ENCODE measurements at regions not wholly inside any gene's neighbourhood (a gene's known extent, or its start where the extent isn't known, plus 50 kb on each side); places are given as distances from the start of the nearest gene placed in this dataset.
A peak's percentile ranks its signal among the peaks of the same experiment; 100 is the strongest.

- no peak for DNase-seq (ENCODE audit: low spot score)
Measured at GRCh38 chr18:73852789-73853549, 294.7 kb downstream of the FBXO15 start.

DNA sequence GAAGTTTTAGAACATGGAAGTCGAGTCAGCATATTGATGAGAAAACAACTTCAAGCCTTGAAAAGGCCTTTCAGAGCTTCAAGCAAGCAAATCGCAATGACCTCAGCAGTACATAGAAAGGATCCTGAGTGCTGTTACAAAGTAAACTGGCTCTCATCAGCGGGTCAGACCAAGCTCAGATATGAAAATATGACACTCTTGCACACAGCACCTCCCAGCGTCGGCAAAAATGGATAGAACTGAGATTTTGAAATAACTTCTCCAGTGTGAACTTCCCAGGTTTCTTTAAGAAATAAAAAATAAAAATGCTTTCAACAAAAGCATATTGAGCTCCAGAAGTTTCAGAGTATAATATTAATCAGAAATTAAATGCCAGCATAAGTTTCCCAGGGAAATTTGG, 296.9 kb downstream of the FBXO15 start:
- DNase-seq (ENCODE audit: low spot score): no peak

GRCh38 chr18:73848656-73849055, 299.0 kb downstream of the FBXO15 start:
- DNase-seq (ENCODE audit: low spot score): peak; percentile 34

- no peak for DNase-seq (ENCODE audit: low spot score)
Measured at GRCh38 chr18:73843455-73843854, 304.2 kb downstream of the FBXO15 start.

GRCh38 chr18:73842795-73843394, 304.7 kb downstream of the FBXO15 start:
- no peak for DNase-seq (ENCODE audit: low spot score)

DNA sequence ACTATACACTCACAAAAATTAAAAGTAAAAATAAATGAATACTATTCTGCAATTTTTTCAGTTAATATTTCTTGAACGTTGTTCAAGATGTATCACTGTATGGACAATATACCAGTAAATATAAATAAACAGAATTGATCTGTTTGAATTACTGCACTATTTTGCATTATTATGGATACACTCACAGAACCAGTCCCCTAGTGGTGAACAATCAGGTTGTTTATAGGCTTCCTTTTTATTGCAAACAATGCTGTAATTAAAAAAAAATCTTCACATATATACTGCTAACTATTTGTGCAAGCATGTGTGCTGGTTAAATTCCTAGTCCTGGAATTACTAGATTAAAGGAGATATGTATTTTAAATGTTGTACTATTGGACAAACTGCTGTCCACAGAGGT, 306.0 kb downstream of the FBXO15 start:
- no peak for DNase-seq (ENCODE audit: low spot score)

GRCh38 chr18:73840319-73840945, 307.2 kb downstream of the FBXO15 start:
- DNase-seq (ENCODE audit: low spot score): no peak

GRCh38 chr18:73839441-73839840, 308.2 kb downstream of the FBXO15 start:
- DNase-seq (ENCODE audit: low spot score): no peak

- DNase-seq (ENCODE audit: low spot score): no peak
Measured at GRCh38 chr18:73838107-73838506, 309.5 kb downstream of the FBXO15 start.

DNA sequence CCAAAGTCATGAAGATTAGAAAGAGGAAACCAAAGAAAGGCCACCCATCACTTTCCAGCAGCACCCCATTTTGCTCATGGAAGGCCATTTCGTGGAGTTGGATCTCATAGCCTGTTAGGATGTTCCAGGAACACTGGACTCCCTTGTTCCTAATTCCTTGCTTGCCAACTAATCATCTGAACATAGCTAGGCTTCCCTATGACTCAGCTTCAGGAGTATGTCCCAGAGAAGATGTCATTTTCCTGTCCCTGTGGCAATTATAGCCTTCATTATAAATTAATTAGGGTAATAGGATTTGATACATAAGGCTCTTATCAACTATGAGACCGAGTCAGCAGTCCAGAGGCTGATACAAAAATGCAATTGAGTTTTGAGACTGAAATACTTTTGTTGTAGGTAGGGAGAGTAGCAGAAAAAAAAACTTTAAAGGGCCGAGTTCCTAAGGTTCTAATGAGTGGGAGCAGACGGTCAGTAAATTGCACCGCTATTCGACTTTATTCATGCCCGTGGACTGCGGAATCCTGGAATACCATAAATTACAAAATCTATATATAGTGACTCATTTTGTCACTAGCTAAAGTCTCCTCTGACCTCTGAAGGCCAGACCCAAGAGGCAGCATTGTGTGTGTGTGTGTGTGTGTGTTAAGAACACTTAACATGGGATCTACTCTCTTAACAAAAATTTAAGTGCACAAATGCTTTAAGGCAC, 311.8 kb downstream of the FBXO15 start:
- peak; percentile 28 for DNase-seq (ENCODE audit: low spot score)

GRCh38 chr18:73835039-73835438, 312.6 kb downstream of the FBXO15 start:
- DNase-seq (ENCODE audit: low spot score): no peak

GRCh38 chr18:73831688-73832087, 315.9 kb downstream of the FBXO15 start:
- no peak for DNase-seq (ENCODE audit: low spot score)

DNA sequence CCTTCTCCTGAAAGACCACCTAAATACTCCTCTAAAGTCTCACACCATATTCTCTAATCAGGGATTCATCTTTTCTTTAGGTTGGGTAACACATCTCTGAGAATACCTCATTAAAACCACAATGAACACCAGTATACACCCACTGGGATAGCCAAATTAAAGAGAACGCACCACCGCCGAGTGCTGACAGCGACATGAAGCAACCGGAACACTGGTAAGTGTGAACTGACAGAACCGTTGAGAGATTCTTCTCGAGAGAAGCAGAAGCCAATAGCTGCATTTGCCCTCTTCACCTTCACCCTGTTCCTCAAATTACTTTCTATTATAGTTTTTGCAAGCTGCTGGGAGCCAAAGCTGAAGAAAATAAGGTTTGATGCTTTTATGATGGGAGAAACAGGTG, 318.5 kb downstream of the FBXO15 start:
- DNase-seq (ENCODE audit: low spot score): no peak

DNA sequence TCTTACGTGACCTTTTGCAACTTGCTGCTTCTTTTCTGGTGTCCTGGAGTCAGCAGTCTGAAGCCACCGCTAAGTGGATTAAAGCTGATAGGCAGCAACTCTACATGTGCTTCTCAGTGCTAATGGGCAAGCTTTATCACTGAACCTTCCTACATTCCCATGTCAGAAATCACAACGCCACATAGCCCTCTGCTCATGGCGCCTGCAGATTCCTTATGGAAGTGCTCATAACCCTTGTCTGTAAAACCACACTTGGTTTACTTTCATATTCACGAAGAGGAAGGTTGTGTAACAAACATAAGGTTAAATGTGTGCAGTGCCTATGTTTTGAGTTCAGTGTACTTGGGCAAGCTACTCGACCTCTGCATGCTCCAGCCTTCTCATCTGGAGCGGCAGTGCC, 319.8 kb downstream of the FBXO15 start:
- no peak for DNase-seq (ENCODE audit: low spot score)

DNA sequence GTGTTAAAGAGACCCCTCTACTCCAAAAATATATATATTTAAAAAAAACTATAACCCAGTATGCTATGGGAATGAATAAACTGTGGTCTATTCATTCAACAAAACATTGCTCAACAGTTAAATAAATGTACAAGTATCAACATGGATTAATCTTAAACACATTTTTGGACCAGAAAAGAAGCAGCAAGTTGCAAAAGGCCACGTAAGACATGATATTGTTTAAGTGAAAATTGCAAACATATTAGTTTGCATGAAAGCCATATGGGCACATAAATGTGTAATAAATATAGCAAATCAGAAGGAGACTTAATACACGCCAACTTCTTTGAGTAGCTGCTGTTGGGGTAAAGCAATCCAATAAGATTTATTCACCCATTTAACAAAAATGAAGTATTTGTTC, 321.5 kb downstream of the FBXO15 start:
- DNase-seq (ENCODE audit: low spot score): no peak

GRCh38 chr18:73824671-73825070, 323.0 kb downstream of the FBXO15 start:
- DNase-seq (ENCODE audit: low spot score): no peak

DNA sequence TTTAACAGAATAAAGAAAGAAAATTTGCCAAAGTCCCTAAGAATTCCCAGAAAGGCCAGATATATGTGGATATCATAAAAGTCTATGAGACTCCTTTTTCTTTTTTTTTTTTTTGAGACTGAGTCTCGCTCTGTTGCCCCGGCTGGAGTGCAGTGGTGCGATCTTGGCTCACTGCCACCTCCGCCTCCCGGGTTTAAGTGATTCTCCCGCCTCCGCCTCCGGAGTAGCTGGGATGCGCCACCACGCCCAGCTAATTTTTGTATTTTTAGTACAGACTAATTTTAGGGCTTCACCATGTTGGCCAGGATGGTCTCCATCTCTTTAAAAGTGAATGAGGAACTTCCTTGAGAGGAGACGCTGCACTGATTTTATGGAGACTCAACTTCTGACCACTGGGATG, 335.2 kb downstream of the FBXO15 start:
- no peak for DNase-seq (ENCODE audit: low spot score)

DNA sequence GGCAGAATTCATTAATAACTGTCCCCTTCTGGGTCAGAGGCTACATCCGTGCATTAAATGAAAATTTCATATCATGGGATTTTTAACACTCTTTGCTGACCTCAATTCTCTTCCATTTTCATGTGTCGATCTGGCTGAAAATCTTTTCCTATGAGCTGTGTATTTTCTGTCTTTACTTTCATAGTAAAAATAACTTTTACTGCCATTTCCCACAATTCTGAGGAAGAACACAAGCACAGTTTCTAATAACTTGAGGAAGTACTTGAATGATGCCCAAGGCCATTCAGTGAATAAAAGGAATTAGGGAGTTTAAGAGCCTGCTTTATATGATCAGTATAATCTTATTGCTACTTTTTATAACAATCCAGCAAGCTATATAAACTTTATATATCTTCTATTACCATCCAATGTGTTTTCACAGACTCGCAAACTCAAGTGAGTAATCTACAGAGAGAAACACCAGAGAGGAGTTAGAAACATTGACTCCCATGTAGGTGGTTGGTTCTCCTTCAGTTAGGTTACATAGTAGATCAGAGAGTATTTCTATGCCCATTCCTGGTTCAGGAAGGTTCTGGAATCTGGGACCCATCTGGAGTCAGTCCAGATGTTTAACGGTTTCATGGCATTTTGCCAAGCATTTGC, 340.0 kb downstream of the FBXO15 start:
- DNase-seq (ENCODE audit: low spot score): no peak

GRCh38 chr18:73805991-73806390, 341.6 kb downstream of the FBXO15 start:
- no peak for DNase-seq (ENCODE audit: low spot score)

- DNase-seq (ENCODE audit: low spot score): no peak
Measured at GRCh38 chr18:73797419-73797818, 350.2 kb downstream of the FBXO15 start.

DNA sequence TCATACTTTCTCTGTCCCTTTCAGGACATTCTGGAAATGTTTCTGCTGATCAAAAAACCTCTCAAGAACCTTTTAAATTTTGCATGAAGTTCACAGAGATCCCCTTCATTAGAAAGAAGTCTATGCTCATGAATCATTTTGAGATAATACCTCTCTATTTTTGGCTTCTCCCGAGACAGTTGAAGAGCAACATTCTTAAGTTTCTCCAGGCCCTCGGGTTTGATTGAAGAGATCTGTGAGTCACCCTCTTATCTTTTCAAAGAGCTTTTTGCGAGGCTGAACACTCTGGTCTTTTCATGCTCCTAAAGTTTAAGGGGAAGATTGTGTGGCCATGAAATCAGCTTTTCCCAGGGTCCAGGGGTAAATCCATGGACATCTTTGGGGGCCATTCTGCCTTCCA, 354.2 kb downstream of the FBXO15 start:
- peak; percentile 24 for DNase-seq (ENCODE audit: low spot score)

GRCh38 chr18:73791081-73791480, 356.6 kb downstream of the FBXO15 start:
- no peak for DNase-seq (ENCODE audit: low spot score)
